ENCODE measurements at regions not wholly inside any gene's neighbourhood (a gene's known extent, or its start where the extent isn't known, plus 50 kb on each side); places are given as distances from the start of the nearest gene placed in this dataset.

DNA sequence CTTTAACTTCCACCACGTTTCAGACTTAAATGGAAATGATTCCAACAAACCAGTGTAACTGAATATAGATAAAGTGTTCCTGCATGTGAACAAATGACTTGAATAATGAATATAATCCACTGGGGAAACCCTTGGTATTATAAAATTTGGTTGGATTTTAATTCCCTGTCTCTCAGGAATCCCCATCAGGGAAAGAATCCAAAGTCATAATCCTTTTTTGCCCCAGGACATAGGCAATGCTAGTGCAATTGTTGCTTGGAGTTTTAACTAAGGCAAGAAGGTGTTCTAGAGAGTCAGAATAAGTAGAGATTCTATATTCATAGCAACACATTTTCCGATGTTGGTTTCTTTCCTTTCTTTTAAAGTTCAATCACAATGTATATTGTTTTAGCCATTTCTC is 1169.4 kb downstream of the GALC start:
- peaks cover 14% of the 10 kb centered on the region for H3K4me1 Mint-ChIP-seq (ENCODE audit: unreplicated experiment)
- no peak overlapping the region for H3K4me3 Mint-ChIP-seq (ENCODE audit: unreplicated experiment)
- H3K27me3 Mint-ChIP-seq (ENCODE audit: unreplicated experiment), result no peaks in the 10 kb centered on the region
- H3K9me3 Mint-ChIP-seq (ENCODE audit: unreplicated experiment), result peaks cover 13% of the 10 kb centered on the region
- H3K36me3 Mint-ChIP-seq (ENCODE audit: unreplicated experiment), result no peaks in the 10 kb centered on the region
- H3K27ac Mint-ChIP-seq (ENCODE audit: unreplicated experiment), result no peak overlapping the region
- TF ChIP-seq, protein P1, sequence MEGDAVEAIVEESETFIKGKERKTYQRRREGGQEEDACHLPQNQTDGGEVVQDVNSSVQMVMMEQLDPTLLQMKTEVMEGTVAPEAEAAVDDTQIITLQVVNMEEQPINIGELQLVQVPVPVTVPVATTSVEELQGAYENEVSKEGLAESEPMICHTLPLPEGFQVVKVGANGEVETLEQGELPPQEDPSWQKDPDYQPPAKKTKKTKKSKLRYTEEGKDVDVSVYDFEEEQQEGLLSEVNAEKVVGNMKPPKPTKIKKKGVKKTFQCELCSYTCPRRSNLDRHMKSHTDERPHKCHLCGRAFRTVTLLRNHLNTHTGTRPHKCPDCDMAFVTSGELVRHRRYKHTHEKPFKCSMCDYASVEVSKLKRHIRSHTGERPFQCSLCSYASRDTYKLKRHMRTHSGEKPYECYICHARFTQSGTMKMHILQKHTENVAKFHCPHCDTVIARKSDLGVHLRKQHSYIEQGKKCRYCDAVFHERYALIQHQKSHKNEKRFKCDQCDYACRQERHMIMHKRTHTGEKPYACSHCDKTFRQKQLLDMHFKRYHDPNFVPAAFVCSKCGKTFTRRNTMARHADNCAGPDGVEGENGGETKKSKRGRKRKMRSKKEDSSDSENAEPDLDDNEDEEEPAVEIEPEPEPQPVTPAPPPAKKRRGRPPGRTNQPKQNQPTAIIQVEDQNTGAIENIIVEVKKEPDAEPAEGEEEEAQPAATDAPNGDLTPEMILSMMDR (IDR thresholded peaks at IDR 0.05), result no peak
- no peak for DNase-seq (ENCODE audit: extremely low spot score, unreplicated experiment)

DNA sequence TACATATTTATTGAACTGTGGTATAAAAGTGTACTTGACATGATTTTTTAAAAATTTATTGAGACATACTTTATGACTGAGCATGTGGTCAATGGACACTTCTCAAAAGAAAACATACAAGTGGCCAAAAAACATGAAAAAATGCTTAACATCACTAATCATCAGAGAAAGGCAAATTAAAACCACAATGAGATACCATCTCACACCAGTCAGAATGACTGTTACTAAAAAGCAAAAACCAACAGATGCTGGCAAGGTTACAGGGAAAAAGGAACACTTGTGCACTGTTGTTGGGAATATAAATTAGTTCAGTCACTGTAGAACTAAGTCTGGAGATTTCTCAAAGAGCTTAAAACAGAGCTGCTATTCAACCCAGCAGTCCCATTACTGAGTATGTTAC is 1177.6 kb downstream of the GALC start:
- no peak overlapping the region for H3K4me3 Mint-ChIP-seq (ENCODE audit: unreplicated experiment)
- peaks cover 42% of the 10 kb centered on the region for H3K9me3 Mint-ChIP-seq (ENCODE audit: unreplicated experiment)
- H3K36me3 Mint-ChIP-seq (ENCODE audit: unreplicated experiment), result peaks cover 4% of the 10 kb centered on the region
- H3K27me3 Mint-ChIP-seq (ENCODE audit: unreplicated experiment), result no peaks in the 10 kb centered on the region
- no peak overlapping the region for H3K27ac Mint-ChIP-seq (ENCODE audit: unreplicated experiment)
- peaks cover 7% of the 10 kb centered on the region for H3K4me1 Mint-ChIP-seq (ENCODE audit: unreplicated experiment)
- TF ChIP-seq, protein P1 (IDR thresholded peaks at IDR 0.05), result no peak
- no peak for DNase-seq (ENCODE audit: extremely low spot score, unreplicated experiment)

- Mint-ChIP-seq H3K9me3 (ENCODE audit: unreplicated experiment) (no peaks in the 10 kb centered on the region), H3K4me3 (ENCODE audit: unreplicated experiment) (no peak overlapping the region), H3K27me3 (ENCODE audit: unreplicated experiment) (no peaks in the 10 kb centered on the region), H3K36me3 (ENCODE audit: unreplicated experiment) (no peaks in the 10 kb centered on the region), H3K4me1 (ENCODE audit: unreplicated experiment) (peaks cover 11% of the 10 kb centered on the region), H3K27ac (ENCODE audit: unreplicated experiment) (no peak overlapping the region)
- DNase-seq (ENCODE audit: extremely low spot score, unreplicated experiment), result no peak
- TF ChIP-seq, protein P1 (IDR thresholded peaks at IDR 0.05), result no peak
Observed at GRCh38 chr14:86802726-86803125, 1190.3 kb downstream of the GALC start.

GRCh38 chr14:86799244-86799647 is 1193.7 kb downstream of the GALC start:
- no peaks in the 10 kb centered on the region for H3K36me3 Mint-ChIP-seq (ENCODE audit: unreplicated experiment)
- no peaks in the 10 kb centered on the region for H3K9me3 Mint-ChIP-seq (ENCODE audit: unreplicated experiment)
- no peak for DNase-seq (ENCODE audit: extremely low spot score, unreplicated experiment)
- H3K4me1 Mint-ChIP-seq (ENCODE audit: unreplicated experiment), result peaks cover 13% of the 10 kb centered on the region
- no peak overlapping the region for H3K4me3 Mint-ChIP-seq (ENCODE audit: unreplicated experiment)
- H3K27me3 Mint-ChIP-seq (ENCODE audit: unreplicated experiment), result no peaks in the 10 kb centered on the region
- TF ChIP-seq, protein P1 (IDR thresholded peaks at IDR 0.05), result no peak
- H3K27ac Mint-ChIP-seq (ENCODE audit: unreplicated experiment), result no peak overlapping the region

GRCh38 chr14:86798330-86798729 is 1194.7 kb downstream of the GALC start:
- Mint-ChIP-seq H3K36me3 (ENCODE audit: unreplicated experiment) (no peaks in the 10 kb centered on the region), H3K4me1 (ENCODE audit: unreplicated experiment) (peaks cover 13% of the 10 kb centered on the region), H3K9me3 (ENCODE audit: unreplicated experiment) (peaks cover under 1% of the 10 kb centered on the region), H3K4me3 (ENCODE audit: unreplicated experiment) (no peak overlapping the region), H3K27ac (ENCODE audit: unreplicated experiment) (no peak overlapping the region), H3K27me3 (ENCODE audit: unreplicated experiment) (no peaks in the 10 kb centered on the region)
- TF ChIP-seq, protein P1 (IDR thresholded peaks at IDR 0.05), result no peak
- no peak for DNase-seq (ENCODE audit: extremely low spot score, unreplicated experiment)

Measured in osteocyte (in vitro differentiated cells).